C4-2B (cell line): ENCODE measurements at regions not wholly inside any gene's neighbourhood (a gene's known extent, or its start where the extent isn't known, plus 50 kb on each side); places are given as distances from the start of the nearest gene placed in this dataset.

Experiments used
- CTCF ChIP-seq: fragments of 450-650 bp; conservative IDR thresholded peaks from 2 replicates; pipeline ENCODE4 v1.5.1; 2017; ENCODE audit warnings: mild to moderate bottlenecking
- ZFX ChIP-seq: fragments of 450-650 bp; IDR thresholded peaks from 2 replicates; pipeline ENCODE4 v1.6.1; 2017

- no peak for TF ChIP-seq CTCF
- TF ChIP-seq ZFX: no peak
Measured at GRCh38 chr20:4472906-4473305, 213.3 kb upstream of the PRNP start.
